Heart left ventricle (tissue), 13 donors: ENCODE measurements at regions not wholly inside any gene's neighbourhood (a gene's known extent, or its start where the extent isn't known, plus 50 kb on each side); places are given as distances from the start of the nearest gene placed in this dataset.

Experiments
- CTCF ChIP-seq, 12 donors: fragments of 200-600 bp; sonication (generic) in 4 of 12; IDR thresholded peaks; one replicate each; pipeline versions ENCODE4 v1.5.0 to v1.8.0; 2018 to 2022; ENCODE audit warnings: antibody characterized with exemption in 12 of 12, mild to moderate bottlenecking in 5 of 12
- POLR2A ChIP-seq, 2 donors: fragments of 450-650 bp; IDR thresholded peaks; one replicate each; pipeline ENCODE4 v1.6.1; 2017; ENCODE audit warnings: antibody characterized with exemption in 2 of 2, mild to moderate bottlenecking in 2 of 2, moderate library complexity in 2 of 2
- donor health status: ischemic (EF 13 %, LVEDD 7.1; RV severe dilation, severe dysfunction).
- donor health status: DM: no; HTN: yes; CAD: no.
- donor health status: DM: no; HTN: no; CAD: no.
- donor health status: ischemic (EF 25% LVEDD 6.9; RV normal size, moderate dysfunction).
- donor health status: ischemic (EF 25% LVEDD 5.7; RV mildly dilated, moderate dysfunction).
- donor health status: ischemic (EF 35%, LVEDD 5.7; RV mildly dilated, moderate dysfunction).
- donor health status: nonischemic (EF 11% LVEDD 7.7; RV severe dilation, severe dysfunction).
- donor health status: DM: yes; HTN: yes; CAD: no.
- donor health status: PGD.
- donor health status: ischemic (EF 29% LVEDD 5.4; RV normal size, mild dysfunction).
- donor health status: nonischemic (EF 23%, LVEDD 6.1; RV moderate dilation, normal function).

- no peak for TF ChIP-seq CTCF (IDR thresholded peaks at IDR 0.05)
- TF ChIP-seq POLR2A (IDR thresholded peaks at IDR 0.05) = no peak
Measured at GRCh38 chr18:68525091-68525490, 189.8 kb downstream of the TMX3 start.
